ENCODE measurements at regions not wholly inside any gene's neighbourhood (a gene's known extent, or its start where the extent isn't known, plus 50 kb on each side); places are given as distances from the start of the nearest gene placed in this dataset.

GRCh38 chr12:53836119-53836655 lies 84.4 kb upstream of the CISTR start:
- DNase-seq (ENCODE audit: insufficient read length, low spot score) = no peak
- no peak for FAIRE-seq

- no peak for FAIRE-seq
Observed at GRCh38 chr12:53838978-53839377, 87.2 kb upstream of the CISTR start.

GRCh38 chr12:53840316-53840715 lies 88.5 kb upstream of the CISTR start:
- DNase-seq (ENCODE audit: insufficient read length, low spot score) = no peak
- no peak for FAIRE-seq

More at GRCh38 chr12:53838978-53839377, 87.2 kb upstream of the CISTR start:
- no peak for DNase-seq (ENCODE audit: insufficient read length, low spot score)

GRCh38 chr12:53842686-53843085 lies 90.9 kb upstream of the CISTR start:
- DNase-seq (ENCODE audit: insufficient read length, low spot score) (no peak), FAIRE-seq (no peak)

GRCh38 chr12:53843545-53843944 lies 91.8 kb upstream of the CISTR start:
- FAIRE-seq = no peak

GRCh38 chr12:53844994-53845844 lies 93.4 kb upstream of the HOXC13 start:
- DNase-seq (ENCODE audit: insufficient read length, low spot score) (no peak), FAIRE-seq (no peak)

More at GRCh38 chr12:53843545-53843944, 91.8 kb upstream of the CISTR start:
- DNase-seq (ENCODE audit: insufficient read length, low spot score) = no peak

GRCh38 chr12:53845932-53846331 lies 92.7 kb upstream of the HOXC13 start:
- FAIRE-seq (no peak), DNase-seq (ENCODE audit: insufficient read length, low spot score) (no peak)

- FAIRE-seq = no peak
- DNase-seq (ENCODE audit: insufficient read length, low spot score) = no peak
Observed at GRCh38 chr12:53849113-53849512, 89.5 kb upstream of the HOXC13 start.

GRCh38 chr12:53849656-53850055 lies 89.0 kb upstream of the HOXC13 start:
- no peak for FAIRE-seq

GRCh38 chr12:53852061-53852460 lies 86.6 kb upstream of the HOXC13 start:
- FAIRE-seq = no peak
- DNase-seq (ENCODE audit: insufficient read length, low spot score) = no peak

More at GRCh38 chr12:53849656-53850055, 89.0 kb upstream of the HOXC13 start:
- no peak for DNase-seq (ENCODE audit: insufficient read length, low spot score)

GRCh38 chr12:53852992-53853391 lies 85.6 kb upstream of the HOXC13 start:
- no peak for DNase-seq (ENCODE audit: insufficient read length, low spot score)

GRCh38 chr12:53854701-53855316 lies 83.8 kb upstream of the HOXC13 start:
- FAIRE-seq = no peak
- no peak for DNase-seq (ENCODE audit: insufficient read length, low spot score)

More at GRCh38 chr12:53852992-53853391, 85.6 kb upstream of the HOXC13 start:
- no peak for FAIRE-seq

GRCh38 chr12:53856132-53856531 lies 82.5 kb upstream of the HOXC13 start:
- FAIRE-seq (no peak), DNase-seq (ENCODE audit: insufficient read length, low spot score) (no peak)

- no peak for FAIRE-seq
Observed at GRCh38 chr12:53857666-53858065, 81.0 kb upstream of the HOXC13 start.

GRCh38 chr12:53860426-53861345 lies 77.9 kb upstream of the HOXC13 start:
- DNase-seq (ENCODE audit: insufficient read length, low spot score) = no peak
- no peak for FAIRE-seq

More at GRCh38 chr12:53857666-53858065, 81.0 kb upstream of the HOXC13 start:
- DNase-seq (ENCODE audit: insufficient read length, low spot score) = no peak

GRCh38 chr12:53862206-53862605 lies 76.4 kb upstream of the HOXC13 start:
- DNase-seq (ENCODE audit: insufficient read length, low spot score) (no peak), FAIRE-seq (no peak)

GRCh38 chr12:53862831-53863230 lies 75.8 kb upstream of the HOXC13 start:
- DNase-seq (ENCODE audit: insufficient read length, low spot score) (no peak), FAIRE-seq (no peak)

GRCh38 chr12:53866727-53867126 lies 71.9 kb upstream of the HOXC13 start:
- FAIRE-seq = no peak
- no peak for DNase-seq (ENCODE audit: insufficient read length, low spot score)

GRCh38 chr12:53867216-53868012 lies 71.2 kb upstream of the HOXC13 start:
- DNase-seq (ENCODE audit: insufficient read length, low spot score) (no peak), FAIRE-seq (no peak)

- FAIRE-seq (no peak), DNase-seq (ENCODE audit: insufficient read length, low spot score) (no peak)
Observed at GRCh38 chr12:53868511-53868986, 70.1 kb upstream of the HOXC13 start.
